ENCODE measurements at regions not wholly inside any gene's neighbourhood (a gene's known extent, or its start where the extent isn't known, plus 50 kb on each side); places are given as distances from the start of the nearest gene placed in this dataset.

- H3K4me3 ChIP-seq (replicated peaks in 1 of 4; ENCODE audit: control extremely low read depth in 1 of 4, insufficient read depth in 1 of 4, low read depth in 3 of 4, low read length in 4 of 4): no peak overlapping the region
- H3K9ac ChIP-seq (ENCODE audit: insufficient read depth, low read length): no peak overlapping the region
- no peaks in the 10 kb centered on the region for H3K36me3 ChIP-seq (ENCODE audit: control insufficient read depth, insufficient read depth, low read length)
- no peak overlapping the region for H3K4me2 ChIP-seq (ENCODE audit: extremely low read depth, insufficient read depth, low read length)
- H3K4me1 ChIP-seq (ENCODE audit: control insufficient read depth, extremely low read depth, insufficient read depth, low read length): no peaks in the 10 kb centered on the region
- TF ChIP-seq EZH2 (IDR thresholded peaks at IDR 0.05; ENCODE audit: low read length, missing control alignments) (no peak), CTCF (conservative IDR thresholded peaks at IDR 0.05 in 1 of 2, IDR thresholded peaks at IDR 0.05 in 1 of 2; ENCODE audit: low read depth in 1 of 2, low read length in 2 of 2) (no peak)
- H4K20me1 ChIP-seq (ENCODE audit: control insufficient read depth, extremely low read depth, insufficient read depth, low read length): no peaks in the 10 kb centered on the region
- no peaks in the 10 kb centered on the region for H3K27me3 ChIP-seq (ENCODE audit: control insufficient read depth, insufficient read depth, low read length)
- H2AFZ ChIP-seq (ENCODE audit: low read length): no peak overlapping the region
- no peaks in the 10 kb centered on the region for H3K79me2 ChIP-seq (ENCODE audit: control insufficient read depth, insufficient read depth, low read length)
- H3K9me3 ChIP-seq (ENCODE audit: control insufficient read depth, insufficient read depth, low read depth, low read length): no peaks in the 10 kb centered on the region
- H3K27ac ChIP-seq (ENCODE audit: insufficient read depth, low read length): no peak overlapping the region
- no peak for DNase-seq (ENCODE audit: low read depth in 2 of 2)
Observed at GRCh38 chr11:42762348-42762747, 549.4 kb upstream of the API5 start.

DNA sequence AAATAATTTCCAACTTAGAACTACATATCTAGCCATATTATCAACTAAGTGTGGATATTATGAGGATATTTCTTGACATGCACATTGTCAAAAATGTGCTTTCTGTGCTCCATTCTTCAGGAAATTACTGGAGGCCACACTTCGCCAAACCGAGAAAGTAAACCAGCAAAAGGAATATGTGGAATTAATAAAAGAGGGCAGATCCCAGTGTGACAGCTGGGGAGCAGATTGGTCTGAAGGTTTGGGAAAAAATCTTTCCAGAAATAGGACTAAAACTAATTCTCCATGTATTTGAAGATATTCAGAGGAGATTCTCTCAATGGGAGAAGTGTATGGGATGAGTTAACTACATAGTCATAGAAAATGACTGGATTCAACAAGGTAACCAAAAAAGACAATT is 546.9 kb upstream of the API5 start:
- DNase-seq (ENCODE audit: low read depth in 2 of 2): no peak
- TF ChIP-seq CTCF (conservative IDR thresholded peaks at IDR 0.05 in 1 of 2, IDR thresholded peaks at IDR 0.05 in 1 of 2; ENCODE audit: low read depth in 1 of 2, low read length in 2 of 2): no peak
- TF ChIP-seq EZH2 (IDR thresholded peaks at IDR 0.05; ENCODE audit: low read length, missing control alignments): no peak
- Histone ChIP-seq H3K27me3 (ENCODE audit: control insufficient read depth, insufficient read depth, low read length) (no peaks in the 10 kb centered on the region), H3K4me3 (replicated peaks in 1 of 4; ENCODE audit: control extremely low read depth in 1 of 4, insufficient read depth in 1 of 4, low read depth in 3 of 4, low read length in 4 of 4) (no peak overlapping the region), H3K27ac (ENCODE audit: insufficient read depth, low read length) (no peak overlapping the region), H4K20me1 (ENCODE audit: control insufficient read depth, extremely low read depth, insufficient read depth, low read length) (no peaks in the 10 kb centered on the region), H3K36me3 (ENCODE audit: control insufficient read depth, insufficient read depth, low read length) (no peaks in the 10 kb centered on the region), H3K4me1 (ENCODE audit: control insufficient read depth, extremely low read depth, insufficient read depth, low read length) (no peaks in the 10 kb centered on the region), H3K9me3 (ENCODE audit: control insufficient read depth, insufficient read depth, low read depth, low read length) (no peaks in the 10 kb centered on the region), H3K9ac (ENCODE audit: insufficient read depth, low read length) (no peak overlapping the region), H2AFZ (ENCODE audit: low read length) (no peak overlapping the region), H3K79me2 (ENCODE audit: control insufficient read depth, insufficient read depth, low read length) (no peaks in the 10 kb centered on the region), H3K4me2 (ENCODE audit: extremely low read depth, insufficient read depth, low read length) (no peak overlapping the region)

GRCh38 chr11:42768576-42768975 is 543.2 kb upstream of the API5 start:
- Histone ChIP-seq H3K9me3 (ENCODE audit: control insufficient read depth, insufficient read depth, low read depth, low read length) (no peaks in the 10 kb centered on the region), H4K20me1 (ENCODE audit: control insufficient read depth, extremely low read depth, insufficient read depth, low read length) (no peaks in the 10 kb centered on the region), H3K27ac (ENCODE audit: insufficient read depth, low read length) (no peak overlapping the region), H3K27me3 (ENCODE audit: control insufficient read depth, insufficient read depth, low read length) (no peaks in the 10 kb centered on the region), H2AFZ (ENCODE audit: low read length) (no peak overlapping the region), H3K9ac (ENCODE audit: insufficient read depth, low read length) (no peak overlapping the region), H3K36me3 (ENCODE audit: control insufficient read depth, insufficient read depth, low read length) (no peaks in the 10 kb centered on the region), H3K4me2 (ENCODE audit: extremely low read depth, insufficient read depth, low read length) (no peak overlapping the region), H3K4me3 (replicated peaks in 1 of 4; ENCODE audit: control extremely low read depth in 1 of 4, insufficient read depth in 1 of 4, low read depth in 3 of 4, low read length in 4 of 4) (no peak overlapping the region), H3K79me2 (ENCODE audit: control insufficient read depth, insufficient read depth, low read length) (no peaks in the 10 kb centered on the region), H3K4me1 (ENCODE audit: control insufficient read depth, extremely low read depth, insufficient read depth, low read length) (no peaks in the 10 kb centered on the region)
- DNase-seq (ENCODE audit: low read depth in 2 of 2): no peak
- TF ChIP-seq EZH2 (IDR thresholded peaks at IDR 0.05; ENCODE audit: low read length, missing control alignments): no peak
- TF ChIP-seq CTCF (conservative IDR thresholded peaks at IDR 0.05 in 1 of 2, IDR thresholded peaks at IDR 0.05 in 1 of 2; ENCODE audit: low read depth in 1 of 2, low read length in 2 of 2): no peak
